ENCODE measurements at regions not wholly inside any gene's neighbourhood (a gene's known extent, or its start where the extent isn't known, plus 50 kb on each side); places are given as distances from the start of the nearest gene placed in this dataset.

DNA sequence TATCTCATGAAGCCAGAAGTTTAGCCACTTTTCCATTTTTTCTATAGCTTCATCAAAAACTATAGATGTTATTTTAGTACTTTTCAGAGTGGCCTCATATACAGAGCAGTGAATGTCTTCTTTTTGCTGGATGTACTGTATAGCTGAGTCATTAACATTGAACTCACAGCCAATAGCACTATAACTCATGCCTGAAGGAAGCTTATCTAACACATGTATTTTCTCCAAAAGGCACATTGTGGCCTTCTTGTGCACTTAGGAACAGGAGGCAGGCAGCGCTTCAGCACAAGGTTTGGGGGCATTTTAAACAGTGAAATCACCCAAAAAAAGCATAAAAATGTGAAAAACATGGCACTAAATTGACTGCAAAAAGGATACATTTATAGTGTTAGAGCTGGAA is 336.8 kb upstream of the TMTC1 start:
- TF ChIP-seq, protein P1, sequence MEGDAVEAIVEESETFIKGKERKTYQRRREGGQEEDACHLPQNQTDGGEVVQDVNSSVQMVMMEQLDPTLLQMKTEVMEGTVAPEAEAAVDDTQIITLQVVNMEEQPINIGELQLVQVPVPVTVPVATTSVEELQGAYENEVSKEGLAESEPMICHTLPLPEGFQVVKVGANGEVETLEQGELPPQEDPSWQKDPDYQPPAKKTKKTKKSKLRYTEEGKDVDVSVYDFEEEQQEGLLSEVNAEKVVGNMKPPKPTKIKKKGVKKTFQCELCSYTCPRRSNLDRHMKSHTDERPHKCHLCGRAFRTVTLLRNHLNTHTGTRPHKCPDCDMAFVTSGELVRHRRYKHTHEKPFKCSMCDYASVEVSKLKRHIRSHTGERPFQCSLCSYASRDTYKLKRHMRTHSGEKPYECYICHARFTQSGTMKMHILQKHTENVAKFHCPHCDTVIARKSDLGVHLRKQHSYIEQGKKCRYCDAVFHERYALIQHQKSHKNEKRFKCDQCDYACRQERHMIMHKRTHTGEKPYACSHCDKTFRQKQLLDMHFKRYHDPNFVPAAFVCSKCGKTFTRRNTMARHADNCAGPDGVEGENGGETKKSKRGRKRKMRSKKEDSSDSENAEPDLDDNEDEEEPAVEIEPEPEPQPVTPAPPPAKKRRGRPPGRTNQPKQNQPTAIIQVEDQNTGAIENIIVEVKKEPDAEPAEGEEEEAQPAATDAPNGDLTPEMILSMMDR (IDR thresholded peaks at IDR 0.05), result no peak
- no peak for TF ChIP-seq POLR2A (IDR thresholded peaks at IDR 0.05)

All from breast epithelium (tissue), 3 donors.